CD14-positive monocyte (primary cell): ENCODE measurements at regions not wholly inside any gene's neighbourhood (a gene's known extent, or its start where the extent isn't known, plus 50 kb on each side); places are given as distances from the start of the nearest gene placed in this dataset.

Experiments
- DNase-seq, 3 donors: peaks; one replicate each; pipeline ENCODE4 v3.0.0-alpha.2; 2011 to 2022
- H2AFZ ChIP-seq: 2 replicates; pipeline ENCODE4 v1.6.0; 2012; ENCODE audit warnings: mild to moderate bottlenecking, low read depth, low read length, inconsistent platforms; ENCODE audit not compliant: insufficient read depth, poor library complexity, severe bottlenecking
- H3K27ac ChIP-seq, 2 donors: 1 replicate in 1 of 2; 2 replicates in 1 of 2; pipeline ENCODE4 v1.5.1; 2012 to 2013; ENCODE audit warnings: low read length in 2 of 2, control low read depth in 1 of 2, inconsistent platforms in 1 of 2, low read depth in 1 of 2, mild to moderate bottlenecking in 1 of 2
- H3K27me3 ChIP-seq, 2 donors: one replicate each; pipeline versions ENCODE4 v1.6.0 to v1.6.1; 2011 to 2013; ENCODE audit warnings: low read length in 2 of 2; ENCODE audit not compliant: control insufficient read depth in 2 of 2, insufficient read depth in 2 of 2
- H3K36me3 ChIP-seq, 2 donors: replicated peaks in 1 of 2; 1 replicate in 1 of 2; 2 replicates in 1 of 2; pipeline versions ENCODE4 v1.5.1 to v1.6.1; 2012 to 2013; ENCODE audit warnings: low read length in 2 of 2, control low read depth in 1 of 2, inconsistent platforms in 1 of 2, mild to moderate bottlenecking in 1 of 2; ENCODE audit not compliant: insufficient read depth in 2 of 2, control insufficient read depth in 1 of 2
- H3K4me1 ChIP-seq, 2 donors: 1 replicate in 1 of 2; 2 replicates in 1 of 2; pipeline versions ENCODE4 v1.5.1 to v1.6.1; 2012 to 2013; ENCODE audit warnings: low read length in 2 of 2, control low read depth in 1 of 2, inconsistent platforms in 1 of 2, mild to moderate bottlenecking in 1 of 2, moderate library complexity in 1 of 2; ENCODE audit not compliant: insufficient read depth in 2 of 2, control insufficient read depth in 1 of 2
- H3K4me2 ChIP-seq: replicated peaks from 2 replicates; pipeline ENCODE3; 2012; ENCODE audit warnings: low read length, moderate library complexity, mild to moderate bottlenecking; ENCODE audit not compliant: poor library complexity, severe bottlenecking; ENCODE audit errors: extremely low read depth
- H3K4me3 ChIP-seq, 3 experiments: fragments of 200-600 bp in 1 of 3; sonication (generic) in 1 of 3; replicated peaks in 1 of 3; 1 replicate in 2 of 3; 2 replicates in 1 of 3; pipeline ENCODE4 v1.5.1; 2011 to 2013; ENCODE audit warnings: low read length in 3 of 3, mild to moderate bottlenecking in 3 of 3, control low read depth in 2 of 3, low read depth in 2 of 3, inconsistent platforms in 1 of 3, moderate library complexity in 1 of 3
- H3K79me2 ChIP-seq: 2 replicates; pipeline ENCODE4 v1.6.0; 2012; ENCODE audit warnings: mild to moderate bottlenecking, control low read depth, inconsistent platforms, low read length, moderate library complexity; ENCODE audit not compliant: insufficient read depth
- H3K9ac ChIP-seq: 2 replicates; pipeline ENCODE4 v1.6.0; 2017; ENCODE audit warnings: low read length, mild to moderate bottlenecking; ENCODE audit not compliant: insufficient read depth, poor library complexity, severe bottlenecking
- H3K9me3 ChIP-seq, 2 donors: replicated peaks in 1 of 2; 1 replicate in 1 of 2; 2 replicates in 1 of 2; pipeline versions ENCODE4 v1.5.1 to v1.6.1; 2012 to 2013; ENCODE audit warnings: low read length in 2 of 2, control low read depth in 1 of 2; ENCODE audit not compliant: control insufficient read depth in 1 of 2, insufficient read depth in 1 of 2
- H4K20me1 ChIP-seq: 2 replicates; pipeline ENCODE4 v1.6.0; 2012; ENCODE audit warnings: mild to moderate bottlenecking, low read length, control low read depth, moderate library complexity; ENCODE audit not compliant: insufficient read depth
- H3K27ac Mint-ChIP-seq, 7 donors: one replicate each; pipeline ENCODE4 v1.8.0; 2020; ENCODE audit warnings: mild to moderate bottlenecking in 7 of 7, mixed read lengths in 7 of 7, moderate library complexity in 6 of 7, inconsistent platforms in 2 of 7
- H3K27me3 Mint-ChIP-seq, 3 donors: one replicate each; pipeline ENCODE4 v1.8.0; 2021 to 2022; ENCODE audit warnings: low read depth in 3 of 3, mild to moderate bottlenecking in 3 of 3, mixed read lengths in 3 of 3, moderate library complexity in 3 of 3, inconsistent platforms in 1 of 3
- H3K36me3 Mint-ChIP-seq, 2 donors: one replicate each; pipeline ENCODE4 v1.8.0; 2020; ENCODE audit warnings: mixed read lengths in 2 of 2, inconsistent platforms in 1 of 2, mild to moderate bottlenecking in 1 of 2
- H3K4me1 Mint-ChIP-seq: one replicate; pipeline ENCODE4 v1.8.0; 2020; ENCODE audit warnings: mild to moderate bottlenecking, mixed read lengths
- H3K4me3 Mint-ChIP-seq, 2 donors: one replicate each; pipeline ENCODE4 v1.8.0; 2020; ENCODE audit warnings: mild to moderate bottlenecking in 2 of 2, mixed read lengths in 2 of 2, moderate library complexity in 1 of 2
- H3K9me3 Mint-ChIP-seq, 7 donors: one replicate each; pipeline ENCODE4 v1.8.0; 2020 to 2022; ENCODE audit warnings: mixed read lengths in 7 of 7, mild to moderate bottlenecking in 6 of 7, moderate library complexity in 6 of 7, inconsistent platforms in 2 of 7
- CTCF ChIP-seq: fragments of 200-600 bp; IDR thresholded peaks from one replicate; pipeline ENCODE4 v1.8.0; 2022; ENCODE audit warnings: antibody characterized with exemption, mild to moderate bottlenecking
- WGBS: methylation state at CpG from one replicate; pipeline ENCODE4 v1.1.5; 2013; ENCODE audit warnings: missing lambda C conversion rate; ENCODE audit not compliant: insufficient coverage; 5-methylcytosine and 5-hydroxymethylcytosine counted together
- intact Hi-C, 2 donors: fragments of 100-400 bp; cut with micrococcal nuclease; formaldehyde crosslinking; loops; one replicate each; pipeline versions ENCODE4 v1.15.0 to v1.15.1; 2023

GRCh38 chr7:136062625-136063325 is 85.6 kb upstream of the MTPN start:
- H3K4me1 ChIP-seq, result no peaks in the 10 kb centered on the region
- no peak for DNase-seq
- no peaks in the 10 kb centered on the region for H3K79me2 ChIP-seq
- Mint-ChIP-seq H3K9me3 (peaks cover 0 to 4% (median 0%) of the 10 kb centered on the region in 7 donors), H3K36me3 (no peaks in the 10 kb centered on the region), H3K27me3 (peaks cover 3 to 6% (median 3%) of the 10 kb centered on the region in 3 donors), H3K27ac (no peak overlapping the region), H3K4me3 (no peak overlapping the region), H3K4me1 (no peaks in the 10 kb centered on the region)
- no peak overlapping the region for H3K9ac ChIP-seq
- no peaks in the 10 kb centered on the region for H3K36me3 ChIP-seq
- TF ChIP-seq CTCF, result no peak
- H3K27ac ChIP-seq, result no peak overlapping the region
- intact Hi-C loops, result no loop called here
- no peaks in the 10 kb centered on the region for H3K9me3 ChIP-seq
- no peaks in the 10 kb centered on the region for H4K20me1 ChIP-seq
- no CpG with 5 or more reads among the region's 4 CpGs for WGBS
- no peak overlapping the region for H3K4me3 ChIP-seq
- H3K4me2 ChIP-seq, result no peak overlapping the region
- no peaks in the 10 kb centered on the region for H3K27me3 ChIP-seq
- no peak overlapping the region for H2AFZ ChIP-seq

GRCh38 chr7:136061433-136061832 is 84.3 kb upstream of the MTPN start:
- no peak overlapping the region for H3K9ac ChIP-seq
- H2AFZ ChIP-seq, result no peak overlapping the region
- no peaks in the 10 kb centered on the region for H3K4me1 Mint-ChIP-seq

More at GRCh38 chr7:136061433-136061832, 84.3 kb upstream of the MTPN start:
- TF ChIP-seq CTCF, result no peak
- Mint-ChIP-seq H3K27me3 (peaks cover 3 to 4% (median 3%) of the 10 kb centered on the region in 3 donors), H3K4me3 (no peak overlapping the region), H3K9me3 (peaks cover 0 to 2% (median 0%) of the 10 kb centered on the region in 7 donors), H3K27ac (no peak overlapping the region), H3K36me3 (no peaks in the 10 kb centered on the region)
- intact Hi-C loops, result no loop called here
- Histone ChIP-seq H3K4me2 (no peak overlapping the region), H4K20me1 (no peaks in the 10 kb centered on the region), H3K9me3 (no peaks in the 10 kb centered on the region), H3K36me3 (no peaks in the 10 kb centered on the region), H3K79me2 (no peaks in the 10 kb centered on the region), H3K4me1 (no peaks in the 10 kb centered on the region), H3K27ac (no peak overlapping the region), H3K4me3 (no peak overlapping the region), H3K27me3 (no peaks in the 10 kb centered on the region)
- no peak for DNase-seq
- WGBS, result no CpG with 5 or more reads among the region's 3 CpGs
